Activated CD8-positive, alpha-beta memory T cell treated with anti-CD3 and anti-CD28 coated beads for 36 hours (primary cell): ENCODE measurements at regions not wholly inside any gene's neighbourhood (a gene's known extent, or its start where the extent isn't known, plus 50 kb on each side); places are given as distances from the start of the nearest gene placed in this dataset.

Experiments used
- CTCF ChIA-PET: fragments of 350-600 bp; sonication (Branson Sonifier 250); formaldehyde crosslinking; loops from one replicate; lab custom pipeline; 2021; ENCODE audit warnings: antibody characterized with exemption; lab: Charles Lee
- POLR2A ChIA-PET: fragments of 350-600 bp; sonication (Branson Sonifier 250); formaldehyde crosslinking; loops from one replicate; lab custom pipeline; 2021; ENCODE audit warnings: antibody characterized with exemption; lab: Charles Lee

DNA sequence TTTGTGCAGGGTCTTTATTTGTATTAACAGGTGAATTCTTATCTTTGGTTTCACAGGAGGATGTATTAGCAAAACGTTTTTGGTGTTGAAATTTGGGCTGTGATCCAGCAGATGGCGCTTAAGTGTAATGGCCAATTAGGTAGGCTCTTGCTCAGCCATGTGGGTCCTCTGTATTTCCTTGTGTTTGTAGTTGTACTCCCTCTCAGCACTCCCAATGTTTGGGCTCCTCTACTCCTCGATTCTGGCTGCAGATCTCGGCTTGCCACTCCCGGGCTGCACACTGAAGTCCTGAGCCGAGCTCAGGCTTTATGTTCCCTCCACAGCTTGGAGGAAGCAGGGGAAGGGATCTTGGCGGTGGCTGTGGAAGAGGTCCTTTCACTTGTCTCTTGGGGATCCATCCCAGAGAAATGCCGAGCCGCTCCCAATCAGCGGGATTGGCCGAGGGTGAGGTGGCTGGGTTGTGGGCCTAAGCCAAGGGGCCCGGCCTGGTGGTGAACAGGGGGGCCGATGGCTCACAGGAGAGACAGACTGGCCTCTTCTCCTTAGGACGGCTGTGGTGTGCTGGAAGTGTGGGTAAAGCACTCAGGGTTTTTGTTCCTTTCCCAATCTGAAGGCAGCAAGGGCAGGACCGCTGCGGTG, 133.7 kb downstream of the AEBP2 start:
- ChIA-PET POLR2A (no interaction called here), CTCF (no interaction called here)

DNA sequence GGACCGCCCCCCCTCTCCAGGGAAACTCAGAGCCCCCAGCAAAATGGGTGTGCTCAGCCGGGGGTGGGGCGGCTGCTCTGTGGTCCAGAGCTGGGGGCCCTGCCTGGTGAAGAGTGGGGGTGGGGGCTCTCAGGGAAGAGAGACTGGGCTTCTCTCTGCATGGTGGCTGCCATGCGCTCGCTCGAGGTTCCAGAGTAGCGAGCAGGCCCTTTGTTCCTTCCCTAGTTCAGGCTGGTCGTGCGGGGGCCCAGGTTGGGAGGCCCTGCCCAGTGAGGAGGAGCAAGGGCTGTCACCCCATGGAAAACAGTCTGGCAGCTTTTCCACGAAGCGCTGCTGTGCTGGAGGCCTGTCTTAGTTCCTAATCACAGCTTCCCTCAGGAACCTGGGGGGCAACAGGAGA, 134.6 kb downstream of the AEBP2 start:
- CTCF ChIA-PET: no interaction called here
- POLR2A ChIA-PET: no interaction called here

DNA sequence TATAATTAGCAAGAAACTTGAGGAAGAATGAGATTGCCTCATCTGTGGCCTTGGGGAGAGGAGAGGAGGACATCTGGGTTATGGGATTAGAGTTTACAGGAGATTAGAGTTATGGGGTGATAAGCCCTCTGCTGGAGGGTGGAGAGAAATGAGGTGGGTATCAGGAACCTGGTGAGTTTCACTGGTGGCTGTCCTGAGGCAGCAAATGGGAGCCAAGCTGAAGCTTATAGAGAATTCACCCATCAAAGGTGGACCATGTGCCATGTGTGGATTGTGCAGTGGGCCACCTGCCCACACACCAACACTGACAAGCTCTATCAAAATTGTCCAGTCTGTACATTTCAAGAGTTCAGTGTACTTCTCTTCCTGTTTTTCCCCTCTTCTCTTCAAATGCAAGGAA, 135.3 kb downstream of the AEBP2 start:
- POLR2A ChIA-PET: no interaction called here
- CTCF ChIA-PET: interaction anchor here (0.6 to 0.7 kb wide), 2 partner anchors 110 to 287 kb away, joined by 3 to 4 read pairs; no protein-coding TSS in a partner anchor

DNA sequence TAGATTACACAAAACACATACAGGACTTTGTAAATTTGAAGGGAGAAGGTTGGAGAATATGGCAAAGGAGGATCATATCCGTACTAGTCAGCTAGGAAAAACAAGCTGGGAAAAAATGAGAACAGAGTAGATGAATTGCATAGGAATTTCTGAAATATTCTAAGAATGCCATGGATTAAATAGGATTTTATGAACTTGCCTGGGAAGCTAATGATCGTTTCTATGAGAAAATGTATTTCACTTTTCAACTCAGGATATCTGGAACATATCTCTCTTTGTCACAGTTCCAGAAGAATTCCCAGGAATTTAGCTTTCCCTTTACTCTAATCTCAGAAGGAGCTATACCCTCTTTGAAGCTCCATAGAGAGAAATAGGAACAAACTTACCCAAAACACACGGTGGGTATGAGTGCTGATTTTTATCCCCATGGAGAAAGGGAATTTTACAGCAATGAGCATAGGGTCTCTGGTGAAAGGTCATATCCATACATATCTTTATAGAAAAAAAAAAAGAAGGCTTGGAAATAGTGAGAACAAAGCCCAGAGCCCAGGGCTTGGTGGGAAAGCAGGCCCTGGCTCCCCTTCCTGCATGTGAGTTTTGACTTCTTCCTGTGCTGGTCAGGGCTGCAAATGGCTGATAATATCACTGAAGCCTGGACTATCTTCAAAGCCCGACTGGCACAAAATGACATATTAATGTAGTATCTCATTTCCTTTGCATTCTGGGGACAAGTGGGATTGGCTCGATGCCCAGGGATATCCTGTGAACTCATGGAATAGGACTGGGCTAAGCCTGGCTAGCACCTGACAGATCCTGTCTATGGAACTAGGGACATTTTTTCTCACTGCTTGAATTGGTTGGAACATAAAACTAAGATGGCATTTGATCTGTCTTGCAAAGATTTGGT, 136.3 kb downstream of the AEBP2 start:
- ChIA-PET POLR2A (no interaction called here), CTCF (no interaction called here)

DNA sequence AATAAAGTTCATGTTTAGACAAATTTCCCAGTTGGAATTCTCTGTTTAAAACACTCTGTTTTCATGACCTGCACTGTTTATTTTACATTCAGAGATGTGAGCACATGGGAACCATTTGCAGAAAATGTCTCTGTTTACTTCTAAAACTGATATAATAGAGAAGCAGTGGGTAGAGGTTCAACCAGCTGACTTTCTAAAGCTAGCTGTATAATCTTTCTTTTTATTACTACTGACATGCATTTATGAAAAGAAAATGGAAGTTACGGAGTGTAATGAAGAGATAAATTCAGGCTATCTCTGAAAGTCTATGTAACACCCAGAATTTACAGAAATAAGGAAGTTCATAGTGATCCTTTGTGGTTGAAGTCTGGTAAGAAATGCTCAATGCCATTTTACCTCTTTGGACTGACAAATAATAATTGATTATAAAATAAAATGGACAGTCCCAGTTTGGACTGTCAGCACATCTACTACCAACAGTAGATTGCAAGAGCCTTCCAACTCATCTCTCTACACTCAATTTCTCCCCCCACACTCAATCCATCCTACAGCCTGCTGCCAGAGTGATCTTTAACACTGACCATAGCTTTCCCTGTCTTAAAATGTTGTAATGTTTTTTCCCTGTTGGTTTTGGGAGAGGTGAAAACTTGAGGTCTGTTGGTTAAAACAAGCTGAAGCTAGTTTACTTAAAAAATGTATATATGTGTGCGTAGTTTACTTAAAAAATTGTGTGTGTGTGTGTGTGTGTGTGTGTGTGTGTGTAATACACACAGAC, 137.4 kb downstream of the AEBP2 start:
- POLR2A ChIA-PET: interaction anchor here (0.7 kb wide), 1 partner anchor 284 kb away, joined by 7 read pairs; no protein-coding TSS in a partner anchor
- CTCF ChIA-PET: interaction anchor here (0.7 kb wide), 1 partner anchor 104 kb away, joined by 3 read pairs; no protein-coding TSS in a partner anchor

DNA sequence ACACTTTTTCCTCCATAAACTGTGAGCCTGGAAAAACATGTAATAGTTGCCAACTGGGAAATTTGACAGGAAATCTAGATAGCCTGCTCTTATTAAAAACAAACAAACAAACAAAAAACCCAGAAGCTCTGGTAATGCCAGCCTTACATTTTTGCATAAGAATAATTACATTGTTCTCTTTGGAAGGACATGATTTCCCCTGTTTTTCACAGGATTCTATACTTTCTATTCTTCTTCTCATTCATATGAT, 137.9 kb downstream of the AEBP2 start:
- POLR2A ChIA-PET: interaction anchor here (0.7 kb wide), 1 partner anchor 284 kb away, joined by 7 read pairs; no protein-coding TSS in a partner anchor
- CTCF ChIA-PET: interaction anchor here (0.7 kb wide), 1 partner anchor 103 kb away, joined by 3 read pairs; no protein-coding TSS in a partner anchor

DNA sequence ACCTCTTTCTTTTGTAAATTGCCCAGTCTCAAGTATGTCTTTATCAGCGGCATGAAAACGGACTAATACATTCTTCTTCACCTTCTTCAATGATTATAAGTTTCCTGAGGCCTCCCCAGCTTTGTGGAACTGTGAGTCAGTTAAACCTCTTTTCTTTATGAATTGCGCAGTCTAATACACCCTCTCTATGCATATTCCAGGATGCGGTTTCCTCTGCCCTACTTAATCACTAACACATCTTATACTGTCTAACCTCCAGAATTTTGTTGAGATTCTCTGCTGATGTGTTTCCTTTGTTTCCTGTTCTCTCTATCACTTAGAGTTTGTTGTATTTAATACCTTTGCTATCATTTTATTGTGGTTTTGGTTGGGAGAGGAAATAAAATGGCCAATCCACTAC, 145.4 kb downstream of the AEBP2 start:
- ChIA-PET CTCF (no interaction called here), POLR2A (no interaction called here)

DNA sequence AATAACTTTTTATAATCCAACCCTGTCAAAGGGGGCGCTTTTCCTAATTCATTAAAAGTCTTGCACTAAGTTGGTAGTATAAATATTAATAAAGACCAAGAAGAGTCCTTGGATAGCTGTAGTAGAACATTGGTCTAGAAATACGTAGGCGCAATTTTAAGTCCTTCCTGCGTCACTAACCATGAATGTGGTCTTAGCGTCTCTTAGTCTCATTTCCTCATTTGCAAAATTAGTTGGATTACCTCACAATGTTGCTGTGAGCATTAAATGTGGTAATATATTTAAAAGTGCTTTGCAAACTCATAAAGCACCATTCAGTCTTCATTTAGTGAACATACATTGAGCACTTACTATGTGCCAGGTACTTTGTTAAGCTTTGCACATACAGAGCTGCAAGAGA, 149.7 kb downstream of the AEBP2 start:
- ChIA-PET CTCF (no interaction called here), POLR2A (no interaction called here)

DNA sequence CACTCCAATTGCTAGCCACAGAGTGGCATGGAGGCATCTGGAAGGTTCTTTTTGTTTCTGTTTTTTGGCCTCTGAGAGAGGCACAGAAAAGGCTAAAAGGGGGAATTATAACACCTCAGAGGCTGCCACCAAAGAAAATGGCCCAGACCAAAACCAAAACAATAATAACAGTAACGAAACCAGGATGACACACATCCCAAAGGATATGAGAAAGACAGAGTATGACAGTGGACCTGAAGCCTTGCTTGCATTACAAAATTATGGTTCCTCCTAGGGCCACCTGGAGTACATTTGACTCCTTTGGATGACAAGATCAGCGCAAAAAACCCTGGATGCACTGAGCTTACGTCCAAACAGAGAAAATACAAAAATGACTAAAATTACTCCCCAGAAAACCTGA, 152.7 kb downstream of the AEBP2 start:
- POLR2A ChIA-PET: no interaction called here
- CTCF ChIA-PET: no interaction called here

DNA sequence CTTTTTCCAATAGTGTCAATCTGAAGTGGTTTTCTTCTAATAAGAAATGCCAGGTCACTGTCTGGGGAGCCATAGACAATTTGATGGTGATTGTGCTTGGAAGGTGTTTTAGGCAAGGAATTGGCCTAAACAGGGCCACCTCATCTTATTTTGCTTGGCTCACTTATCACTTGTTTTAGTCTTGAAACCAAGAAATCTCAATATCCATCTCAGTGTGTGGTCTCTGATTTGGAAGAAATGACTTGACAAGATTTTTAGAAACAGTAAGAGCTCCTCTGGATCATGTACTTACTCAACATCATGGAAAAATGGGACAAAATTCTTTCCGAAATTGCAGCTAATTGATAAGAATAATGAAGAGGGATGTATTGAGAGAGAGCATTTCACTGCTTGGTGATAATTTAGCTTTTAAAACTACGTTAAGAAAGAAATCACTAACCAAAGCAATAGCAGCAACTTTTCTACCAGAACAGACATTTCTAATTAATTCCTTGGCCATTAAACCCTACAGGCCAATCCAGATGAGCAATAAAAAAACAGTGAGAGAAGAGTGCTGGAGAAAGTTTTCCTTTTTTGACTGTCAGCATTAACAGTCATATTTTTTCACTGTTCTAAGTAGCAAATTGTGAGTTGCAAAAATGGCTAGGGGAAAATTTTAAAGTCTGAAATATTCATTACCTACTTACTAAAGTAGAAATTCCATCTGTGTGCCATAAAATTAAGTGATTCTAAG, 157.3 kb downstream of the AEBP2 start:
- CTCF ChIA-PET: no interaction called here
- POLR2A ChIA-PET: no interaction called here

DNA sequence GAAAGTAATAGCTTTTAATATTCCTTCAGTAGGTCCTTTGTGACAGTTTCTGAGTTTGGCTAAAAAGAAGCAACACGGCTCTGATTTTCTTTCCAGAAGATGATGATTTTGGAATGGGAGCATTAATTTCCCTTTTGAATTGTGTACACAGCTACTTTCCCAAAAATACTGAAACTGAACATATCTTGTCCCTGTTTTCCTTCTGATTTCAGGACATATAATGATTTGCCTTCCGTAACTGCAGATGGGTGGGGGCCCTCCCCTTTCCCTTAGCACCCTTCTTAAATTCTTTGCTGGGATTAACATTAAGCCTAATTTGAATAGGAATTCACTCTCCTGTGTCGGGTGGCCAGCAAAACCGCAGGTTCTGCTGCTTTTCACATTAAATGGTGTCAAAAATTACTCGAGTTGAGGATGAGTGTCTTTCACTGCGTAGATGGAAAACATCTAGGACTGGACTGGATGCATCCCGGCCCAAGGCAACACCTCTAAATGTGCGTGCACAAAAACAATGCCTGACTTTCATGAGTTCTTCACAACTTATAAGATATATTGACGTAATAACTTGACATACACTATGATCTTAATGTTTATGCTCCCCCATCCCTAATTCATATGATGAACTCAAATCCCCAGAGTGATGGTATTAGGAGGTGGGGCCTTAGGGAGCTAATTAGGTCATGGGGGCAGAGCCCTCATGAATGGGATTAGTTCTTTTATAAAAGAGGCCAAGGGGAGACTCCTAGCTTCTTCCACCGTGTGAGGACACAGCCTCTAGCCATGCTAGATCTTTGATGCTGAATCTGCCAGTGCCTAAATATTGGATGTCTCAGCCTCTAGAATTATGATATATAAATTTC, 158.1 kb downstream of the AEBP2 start:
- POLR2A ChIA-PET: no interaction called here
- CTCF ChIA-PET: no interaction called here

DNA sequence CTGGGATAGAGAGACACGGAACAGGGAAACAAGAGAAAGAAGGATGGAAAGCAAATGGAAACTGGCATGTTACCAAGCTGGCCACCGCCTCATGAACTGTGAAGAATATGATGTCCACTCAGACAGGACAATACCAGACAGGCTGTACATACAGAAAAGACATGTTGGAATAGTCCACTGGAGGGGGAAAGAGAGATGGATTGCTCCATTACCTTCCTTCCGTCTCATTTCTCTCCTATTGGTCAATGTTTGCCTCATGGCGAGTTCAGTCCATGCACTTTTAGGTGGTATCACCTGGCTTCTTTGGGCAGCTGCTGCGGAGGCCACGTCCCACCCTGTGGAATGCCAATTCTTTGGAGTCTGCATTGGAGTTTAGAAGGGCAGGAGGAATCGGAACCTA, 166.4 kb downstream of the AEBP2 start:
- ChIA-PET CTCF (no interaction called here), POLR2A (no interaction called here)

DNA sequence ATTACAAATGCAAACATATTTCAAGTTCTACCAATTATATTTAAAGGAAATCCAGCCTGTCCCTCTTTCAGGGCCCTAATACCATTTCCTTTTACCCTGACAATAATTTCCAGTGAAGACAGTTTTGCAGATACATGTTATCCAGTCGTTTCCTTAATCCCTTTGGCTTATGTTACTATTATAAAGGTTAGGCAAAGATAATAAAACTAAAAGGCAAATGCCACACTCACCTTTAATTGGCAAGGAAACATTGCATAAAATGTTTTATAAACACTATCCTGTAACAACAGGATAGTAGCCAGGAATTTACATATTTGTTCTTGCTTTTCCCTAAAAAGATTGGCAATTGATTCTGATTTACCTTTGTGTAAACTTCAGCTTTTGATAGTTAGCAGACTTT, 168.7 kb downstream of the AEBP2 start:
- CTCF ChIA-PET: no interaction called here
- POLR2A ChIA-PET: no interaction called here

DNA sequence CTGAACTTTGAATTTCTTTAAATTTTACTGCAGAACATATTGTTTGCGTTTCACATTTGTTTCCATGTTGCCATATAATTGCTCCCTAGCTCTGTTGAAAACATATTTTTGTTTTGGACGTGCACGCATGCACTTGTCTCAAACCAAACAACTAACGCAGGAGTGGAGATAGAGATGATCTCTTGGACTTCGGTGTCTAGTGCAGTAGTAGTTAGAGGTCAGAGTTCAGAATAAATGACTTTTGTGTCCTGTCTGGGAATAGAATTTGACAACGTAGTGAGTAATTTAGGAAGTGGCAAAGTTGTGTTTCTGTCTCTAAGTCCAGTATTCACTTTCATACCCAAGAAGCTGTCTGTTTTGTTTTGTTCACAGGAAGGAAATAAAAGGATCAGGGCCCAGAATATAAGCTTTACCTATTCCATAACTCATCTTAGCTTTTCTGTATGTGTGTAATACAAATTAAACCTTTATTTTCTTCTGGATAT, 173.8 kb downstream of the AEBP2 start:
- ChIA-PET POLR2A (no interaction called here), CTCF (no interaction called here)

DNA sequence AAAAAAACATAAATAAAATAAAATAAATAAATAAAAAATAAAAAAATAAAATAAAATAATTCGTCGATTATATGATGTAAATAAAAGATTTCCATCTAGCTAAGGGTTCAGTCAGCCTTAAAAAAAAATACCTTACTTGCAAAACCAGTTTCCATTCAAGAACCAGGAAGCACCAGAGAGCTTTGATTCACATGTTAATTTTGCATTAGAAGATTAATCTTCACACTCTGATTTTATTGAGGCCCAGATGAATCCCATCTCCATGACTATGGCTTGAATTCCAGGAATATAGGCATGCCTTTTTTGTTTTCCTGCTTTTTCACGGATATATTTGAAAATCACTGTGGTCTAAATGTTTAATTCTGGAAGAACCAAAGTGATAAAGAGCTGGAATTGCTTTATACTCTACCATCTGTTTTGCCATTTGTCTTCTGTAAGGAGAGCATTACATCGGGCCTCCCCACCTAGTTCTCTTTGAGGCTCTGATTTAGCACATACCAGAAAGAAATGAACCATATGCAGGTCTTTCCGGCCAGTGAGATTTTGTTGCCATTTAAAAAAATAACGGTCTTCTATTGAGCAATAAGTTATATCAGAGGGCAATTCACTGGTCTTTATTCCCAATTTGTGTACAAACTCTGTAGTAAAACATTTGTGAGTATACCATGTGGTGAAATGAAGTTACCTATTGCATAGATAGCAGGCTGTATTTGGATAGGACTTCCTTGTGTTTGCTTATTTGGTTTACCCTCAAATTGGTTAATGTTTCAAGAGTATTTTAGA, 175.5 kb downstream of the AEBP2 start:
- POLR2A ChIA-PET: interaction anchor here (0.6 kb wide), 1 partner anchor 511 kb away, joined by 4 read pairs; no protein-coding TSS in a partner anchor
- CTCF ChIA-PET: no interaction called here

DNA sequence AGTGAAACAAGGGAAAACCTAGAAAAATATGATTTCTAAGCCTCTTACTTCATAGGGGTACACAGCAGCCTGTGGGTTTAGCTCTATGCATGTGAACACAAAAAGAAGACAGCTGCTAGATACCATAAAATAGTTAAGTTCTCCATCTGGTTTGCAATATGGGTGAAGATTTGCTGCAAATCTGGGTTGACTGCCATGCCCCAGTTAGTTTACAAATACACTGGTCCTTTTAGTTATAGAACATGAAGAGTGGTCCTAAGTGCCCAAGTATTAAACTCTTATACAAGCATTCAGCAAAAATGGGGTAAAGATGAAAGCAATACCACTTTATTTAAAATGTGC, 176.1 kb downstream of the AEBP2 start:
- POLR2A ChIA-PET: no interaction called here
- CTCF ChIA-PET: no interaction called here

DNA sequence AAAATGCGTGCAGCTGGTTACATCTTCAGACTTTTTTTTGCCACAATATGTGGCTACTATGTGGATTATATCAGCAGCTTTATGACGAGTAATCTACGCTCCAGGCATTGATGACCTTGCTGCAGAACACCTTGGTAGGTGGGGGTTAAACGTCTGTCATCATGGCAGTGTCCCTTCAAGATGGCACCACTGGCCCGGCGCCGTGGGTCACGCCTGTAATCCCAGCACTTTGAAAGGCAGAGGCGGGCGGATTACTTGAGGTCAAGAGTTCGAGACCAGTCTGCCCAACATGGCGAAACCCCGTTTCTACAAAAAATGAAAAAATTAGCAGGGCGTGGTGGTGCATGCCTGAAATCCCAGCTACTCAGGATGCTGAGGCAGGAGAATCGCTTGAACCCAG, 177.5 kb downstream of the AEBP2 start:
- ChIA-PET POLR2A (no interaction called here), CTCF (no interaction called here)

DNA sequence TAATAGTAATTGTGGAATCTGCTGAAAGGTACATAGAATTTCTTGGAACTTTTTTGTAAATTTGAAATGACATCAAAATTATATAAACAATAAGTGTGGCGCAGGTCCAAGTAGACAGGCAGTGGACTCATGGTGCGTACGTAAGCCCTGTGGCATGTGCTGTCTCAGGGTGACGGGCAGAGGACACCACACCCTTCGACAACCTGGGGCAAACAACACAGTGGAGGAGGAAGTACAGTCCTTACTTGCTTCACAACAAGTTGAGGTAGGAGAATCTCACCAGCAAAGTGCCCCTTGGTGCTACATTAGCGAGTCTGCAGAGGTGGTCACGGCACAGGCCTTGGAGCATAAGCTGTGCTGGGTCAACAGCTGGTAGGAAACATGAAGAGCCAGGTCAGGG, 180.9 kb downstream of the AEBP2 start:
- POLR2A ChIA-PET: no interaction called here

More for the DNA sequence above, 180.9 kb downstream of the AEBP2 start:
- CTCF ChIA-PET: no interaction called here
